ENCODE measurements at regions not wholly inside any gene's neighbourhood (a gene's known extent, or its start where the extent isn't known, plus 50 kb on each side); places are given as distances from the start of the nearest gene placed in this dataset.

GRCh38 chrX:39954851-39955250, 142.9 kb downstream of the BCOR start:
- no peak for DNase-seq (ENCODE audit: low read depth)
- H3K4me3 ChIP-seq (ENCODE audit: low read length): no peak overlapping the region
- TF ChIP-seq CTCF (conservative IDR thresholded peaks at IDR 0.05; ENCODE audit: low read depth, low read length): no peak

DNA sequence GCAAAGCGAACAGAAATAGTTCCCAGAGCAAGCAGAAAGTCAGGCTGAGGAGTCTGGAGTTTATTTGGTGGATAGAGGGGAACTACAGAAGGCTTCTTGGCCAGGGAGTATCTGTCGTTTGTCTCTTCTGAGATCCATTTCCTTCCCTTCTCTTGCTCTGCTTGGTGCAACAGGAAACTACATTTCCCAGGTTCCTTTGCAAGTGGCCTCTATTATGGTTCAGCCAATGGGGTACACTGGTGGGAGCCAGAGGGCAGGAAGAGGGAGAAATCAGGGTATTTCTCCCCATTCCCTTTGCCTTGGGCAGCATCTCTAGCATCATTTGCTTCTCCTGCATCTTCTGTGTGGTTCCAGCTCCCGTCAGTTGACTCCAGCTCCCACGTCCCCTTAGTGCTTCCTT, 142.1 kb downstream of the BCOR start:
- no peak for DNase-seq (ENCODE audit: low read depth)
- H3K4me3 ChIP-seq (ENCODE audit: low read length): no peak overlapping the region
- TF ChIP-seq CTCF (conservative IDR thresholded peaks at IDR 0.05; ENCODE audit: low read depth, low read length): no peak

DNA sequence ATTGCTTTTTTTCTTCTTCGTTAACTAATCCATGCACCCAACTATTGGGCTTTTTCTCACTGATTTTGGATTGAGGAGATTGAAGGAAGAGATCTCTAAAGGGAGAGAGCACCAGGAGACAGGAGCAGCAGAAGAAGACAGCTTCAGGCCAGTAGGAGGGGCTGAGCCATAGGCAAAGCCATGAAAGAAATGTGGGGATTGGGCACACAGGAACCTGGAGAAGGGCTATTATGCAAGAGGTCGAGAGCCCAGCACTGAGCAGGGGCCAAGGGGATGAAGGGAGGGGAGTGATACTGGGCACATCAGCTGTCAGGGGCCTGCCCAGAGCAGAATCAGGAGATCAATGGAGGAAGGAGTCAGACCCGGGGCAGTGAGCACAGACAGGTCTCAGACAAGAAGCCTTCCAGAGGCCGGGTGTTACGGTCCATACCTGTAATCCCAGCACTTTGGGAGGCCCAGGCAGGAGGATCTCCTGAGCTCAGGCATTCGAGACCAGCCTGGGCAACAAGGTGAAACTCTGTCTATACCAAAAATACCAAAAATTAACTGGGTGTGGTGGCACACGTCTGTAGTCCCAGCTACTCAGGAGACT, 140.9 kb downstream of the BCOR start:
- TF ChIP-seq CTCF (conservative IDR thresholded peaks at IDR 0.05; ENCODE audit: low read depth, low read length): no peak
- DNase-seq (ENCODE audit: low read depth): no peak
- no peak overlapping the region for H3K4me3 ChIP-seq (ENCODE audit: low read length)

DNA sequence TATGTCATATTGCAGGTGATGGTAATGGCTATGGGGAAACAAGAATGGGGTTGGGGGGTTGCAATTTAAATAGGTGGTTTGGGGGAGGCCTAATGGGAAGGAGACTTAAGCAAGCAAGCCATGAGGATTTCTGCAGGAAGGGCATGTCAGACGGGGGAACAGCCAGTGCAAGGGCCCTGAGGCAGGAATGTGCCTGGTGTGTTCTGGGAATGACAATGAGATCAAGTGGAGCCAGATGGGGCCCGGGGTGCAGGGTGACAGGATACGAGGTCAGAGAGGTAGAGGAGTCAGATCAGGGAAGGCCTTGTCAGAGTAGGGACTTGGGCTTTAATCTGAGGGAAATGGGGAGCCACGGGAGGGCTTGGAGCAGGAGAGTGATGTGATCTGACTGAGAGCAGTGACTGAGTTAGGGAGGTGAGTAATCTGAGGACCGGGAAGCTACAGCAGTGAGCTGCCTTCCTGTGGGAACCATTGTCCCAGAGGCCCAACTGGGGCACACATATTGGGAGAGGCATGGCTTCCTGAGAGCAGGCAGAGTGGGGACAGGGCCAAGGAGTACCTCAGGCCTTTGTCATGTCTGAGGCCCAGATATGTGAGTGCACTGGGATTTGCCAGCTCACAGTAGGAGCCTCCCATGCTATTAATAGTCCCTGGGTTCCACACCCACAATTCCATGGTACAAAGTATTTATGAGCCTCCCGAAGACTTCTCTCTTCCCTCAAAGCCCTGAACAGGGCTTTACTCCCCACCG, 139.8 kb downstream of the BCOR start:
- no peak for DNase-seq (ENCODE audit: low read depth)
- no peak overlapping the region for H3K4me3 ChIP-seq (ENCODE audit: low read length)
- no peak for TF ChIP-seq CTCF (conservative IDR thresholded peaks at IDR 0.05; ENCODE audit: low read depth, low read length)

DNA sequence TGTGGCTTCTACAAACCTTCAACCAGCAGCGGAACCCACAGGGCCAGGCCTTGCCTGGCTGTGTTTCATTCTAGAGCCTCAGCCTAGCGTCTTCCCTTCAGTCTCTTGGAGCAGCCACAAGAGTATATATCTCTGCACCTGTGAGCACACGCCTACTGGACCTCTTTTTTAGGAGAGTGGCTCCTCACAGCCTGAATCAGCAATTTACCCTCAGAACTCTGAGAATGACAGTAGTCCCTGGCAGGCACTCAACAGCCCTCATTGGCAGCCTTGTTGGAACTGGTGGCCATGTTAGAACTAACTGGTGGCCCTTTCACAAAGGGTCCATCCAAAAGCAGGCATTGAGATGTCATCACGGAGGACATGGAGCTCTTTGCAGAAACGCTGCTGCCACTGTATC, 138.9 kb downstream of the BCOR start:
- no peak for TF ChIP-seq CTCF (conservative IDR thresholded peaks at IDR 0.05; ENCODE audit: low read depth, low read length)
- DNase-seq (ENCODE audit: low read depth): no peak
- no peak overlapping the region for H3K4me3 ChIP-seq (ENCODE audit: low read length)

- DNase-seq (ENCODE audit: low read depth): no peak
- TF ChIP-seq CTCF (conservative IDR thresholded peaks at IDR 0.05; ENCODE audit: low read depth, low read length): no peak
- no peak overlapping the region for H3K4me3 ChIP-seq (ENCODE audit: low read length)
Observed at GRCh38 chrX:39960219-39960618, 137.5 kb downstream of the BCOR start.

DNA sequence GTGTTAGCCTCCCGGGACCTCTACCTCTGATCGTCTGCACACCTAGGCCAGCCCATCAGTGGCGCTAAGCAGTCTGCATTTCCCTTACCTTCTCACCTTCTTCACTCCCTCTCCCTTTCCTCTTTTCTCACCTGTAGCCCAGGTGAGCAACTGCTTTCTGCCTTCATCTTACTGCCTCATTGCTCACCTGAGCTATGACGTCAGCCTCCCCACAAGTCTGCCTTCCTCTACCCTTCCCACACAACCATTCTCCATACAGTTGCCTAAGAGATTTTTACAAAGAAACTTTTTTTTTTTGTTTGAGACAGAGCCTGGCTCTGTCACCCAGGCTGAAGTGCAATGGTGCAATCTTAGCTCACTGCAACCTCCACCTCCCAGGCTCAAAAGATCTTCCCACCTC, 136.3 kb downstream of the BCOR start:
- no peak for DNase-seq (ENCODE audit: low read depth)
- H3K4me3 ChIP-seq (ENCODE audit: low read length): no peak overlapping the region
- no peak for TF ChIP-seq CTCF (conservative IDR thresholded peaks at IDR 0.05; ENCODE audit: low read depth, low read length)
